GM18868 (cell line): ENCODE measurements at regions not wholly inside any gene's neighbourhood (a gene's known extent, or its start where the extent isn't known, plus 50 kb on each side); places are given as distances from the start of the nearest gene placed in this dataset.
"Not testable (repeated sequence)": the region's sequence is repeated elsewhere in the genome, so short reads cannot be mapped to it uniquely, and the experiment has no call there.

Experiments
- ATAC-seq: cut with Tn5 transposase; IDR thresholded peaks from one replicate; pipeline ENCODE4 v1.9.1; 2021; ENCODE audit warnings: mild to moderate bottlenecking, moderate library complexity; ENCODE audit not compliant: unreplicated experiment

- not testable (repeated sequence) for ATAC-seq
Observed at GRCh38 chr4:121616449-121616848, 80.3 kb downstream of the ANXA5 start.

- ATAC-seq = no peak
Observed at GRCh38 chr4:121614101-121614500, 82.7 kb downstream of the ANXA5 start.

DNA sequence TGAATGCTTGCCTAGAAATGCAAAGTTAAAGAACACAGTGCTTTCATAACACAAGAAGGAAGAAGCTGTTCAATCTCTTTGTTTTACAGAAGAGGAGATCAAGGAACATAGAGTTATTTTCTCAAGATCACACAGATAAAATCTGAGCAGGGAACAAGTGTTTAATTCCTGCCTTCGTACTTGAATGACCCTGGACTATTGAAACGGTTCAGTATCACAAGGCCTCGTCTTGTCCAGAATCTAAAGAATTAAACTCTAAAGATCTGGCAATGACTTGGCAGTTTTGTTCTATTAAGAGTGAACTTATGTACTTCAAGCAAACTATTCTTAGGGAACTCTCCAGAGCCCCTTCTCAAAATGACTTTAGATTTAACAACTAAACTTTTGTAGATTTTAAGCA, 97.7 kb downstream of the ANXA5 start:
- no peak for ATAC-seq

DNA sequence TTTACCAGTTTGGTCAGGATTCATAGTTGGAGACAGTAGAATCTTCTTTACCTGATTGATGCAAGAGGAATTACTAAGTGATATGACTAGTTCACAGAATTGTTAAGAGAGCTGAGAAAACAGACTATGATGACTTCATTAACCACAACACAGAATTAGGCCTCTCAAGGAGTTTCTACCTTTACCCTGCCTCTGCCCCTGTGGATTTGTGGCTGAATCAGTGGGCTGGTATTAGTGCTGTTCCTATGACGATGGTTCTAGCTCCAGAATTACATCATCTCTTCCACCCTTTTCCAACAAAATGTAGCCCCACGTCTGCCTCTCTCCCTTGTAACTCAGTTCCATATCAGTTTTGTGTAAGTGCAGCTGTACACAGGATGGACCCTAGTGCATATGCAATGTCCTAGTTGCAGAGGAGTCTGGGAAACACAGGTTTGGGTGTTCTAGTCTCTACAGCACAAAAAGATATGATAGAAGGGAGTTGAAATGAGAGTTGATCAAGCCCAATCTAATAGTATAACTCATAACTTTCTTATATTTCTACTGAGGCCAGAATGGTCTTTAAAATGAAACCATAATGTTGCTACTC, 99.3 kb downstream of the ANXA5 start:
- peak; percentile 96 for ATAC-seq

DNA sequence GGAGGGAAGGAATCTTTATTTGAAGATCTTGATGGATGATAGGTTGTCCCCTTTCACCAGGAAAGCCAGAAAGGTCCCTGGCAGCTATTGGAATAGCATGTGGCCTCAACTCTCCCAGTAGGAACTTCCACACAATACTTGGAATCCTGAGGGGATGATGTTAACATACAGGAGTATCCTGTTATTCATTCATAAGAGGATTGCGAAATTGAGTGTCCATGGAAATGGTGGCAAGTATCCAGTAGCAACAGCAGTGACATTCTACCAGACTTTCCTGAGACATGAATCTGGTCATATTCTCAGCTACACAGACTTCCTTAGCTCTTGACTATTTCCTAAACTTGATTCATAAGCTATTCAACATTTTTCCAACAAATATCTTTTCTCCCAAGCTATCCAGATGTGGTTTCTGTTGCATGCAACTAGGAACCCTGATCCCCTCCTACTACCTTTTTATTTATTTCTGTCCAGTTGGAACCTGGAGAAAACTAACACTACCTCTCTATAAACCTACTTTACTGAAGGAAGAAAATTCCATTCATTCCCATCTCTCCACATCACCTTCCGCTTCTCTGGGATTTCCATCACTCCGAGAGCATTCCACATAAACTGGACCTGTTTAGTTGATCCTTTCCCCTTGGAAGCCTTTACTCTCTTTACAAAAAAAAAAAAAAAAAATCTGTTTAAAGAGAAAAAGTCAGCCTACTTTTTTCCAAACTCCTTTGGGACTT, 101.8 kb downstream of the ANXA5 start:
- ATAC-seq = no peak

DNA sequence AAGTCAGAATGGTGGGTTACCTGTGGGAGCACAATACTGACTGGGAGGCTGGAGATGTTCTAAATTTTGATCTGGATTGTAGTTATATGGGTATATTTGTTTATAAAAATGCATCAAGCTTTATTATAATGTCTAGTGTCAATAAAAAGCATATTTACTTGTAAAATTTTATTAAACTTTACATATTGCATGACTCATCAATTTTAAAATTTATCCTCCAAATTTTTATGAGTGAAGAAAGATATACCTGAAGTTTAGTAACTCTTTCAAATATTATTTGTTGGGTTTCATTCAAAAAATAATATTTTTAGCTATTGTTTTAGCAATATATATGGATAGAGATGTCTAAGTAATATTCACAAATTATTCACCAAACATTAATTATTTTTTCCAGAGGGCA, 103.0 kb downstream of the ANXA5 start:
- no peak for ATAC-seq

- not testable (repeated sequence) for ATAC-seq
Observed at GRCh38 chr4:121592257-121592656, 104.5 kb downstream of the ANXA5 start.

DNA sequence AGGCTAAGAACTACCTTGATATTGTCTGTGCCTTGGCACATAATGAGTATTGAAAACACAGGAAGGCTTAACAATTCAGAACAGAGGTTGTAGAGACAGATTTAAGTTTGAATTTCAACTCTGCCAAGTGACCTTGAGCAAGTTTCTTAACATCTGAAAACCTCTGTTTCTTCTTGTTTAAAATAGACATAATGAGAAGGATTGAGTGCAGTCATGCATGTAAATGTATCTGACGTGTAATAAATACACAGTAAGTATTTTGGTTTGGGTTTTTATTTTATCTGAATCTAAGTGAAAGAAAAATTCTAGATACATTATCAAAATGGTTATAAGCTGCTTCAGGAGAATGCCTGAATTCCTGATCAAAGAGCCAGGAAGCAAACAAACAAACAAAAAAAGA, 111.9 kb downstream of the ANXA5 start:
- no peak for ATAC-seq

DNA sequence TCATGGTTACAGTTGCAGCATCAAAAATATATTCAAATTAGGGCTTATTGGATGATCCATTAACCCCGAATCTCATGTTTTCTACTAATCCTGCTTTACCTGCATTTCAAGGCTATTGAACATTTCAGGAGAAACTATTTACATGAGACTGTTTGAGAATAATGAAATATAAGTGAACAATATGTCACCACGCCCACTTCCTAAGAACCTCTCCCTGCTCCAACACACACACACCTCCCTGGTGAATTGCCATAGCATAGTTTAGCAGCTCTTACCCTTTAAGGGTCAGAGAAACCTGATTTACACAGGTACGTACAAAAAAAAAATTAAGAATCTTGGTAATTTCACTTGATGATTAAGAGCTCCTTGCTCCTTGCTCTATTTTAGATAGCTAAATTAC, 113.4 kb downstream of the ANXA5 start:
- no peak for ATAC-seq

DNA sequence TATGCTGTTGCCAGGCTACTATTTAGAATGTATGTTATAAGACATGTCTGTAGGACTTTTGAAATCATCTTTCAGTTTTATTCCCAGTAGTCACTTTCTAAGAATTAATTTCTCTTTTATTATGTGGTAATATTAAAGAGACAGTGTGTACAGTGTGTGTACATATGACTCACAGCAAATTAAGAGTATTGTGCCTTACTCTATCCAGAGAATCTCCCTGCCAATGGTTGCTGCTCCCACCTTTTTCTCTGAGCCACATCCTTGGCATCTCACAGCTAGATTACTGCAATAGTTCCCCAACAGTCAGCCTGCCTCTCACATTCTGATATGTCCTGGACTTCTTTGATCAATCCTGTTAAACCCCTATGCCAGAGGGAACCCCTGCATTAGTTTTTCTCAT, 114.5 kb downstream of the ANXA5 start:
- ATAC-seq = no peak

- not testable (repeated sequence) for ATAC-seq
Observed at GRCh38 chr4:121575392-121575791, 121.4 kb downstream of the ANXA5 start.

- ATAC-seq = no peak
Observed at GRCh38 chr4:121574618-121575017, 122.2 kb downstream of the ANXA5 start.

GRCh38 chr4:121567748-121568147, 129.0 kb downstream of the ANXA5 start:
- ATAC-seq = no peak

- no peak for ATAC-seq
Observed at GRCh38 chr4:121564840-121565375, 131.9 kb downstream of the ANXA5 start.

DNA sequence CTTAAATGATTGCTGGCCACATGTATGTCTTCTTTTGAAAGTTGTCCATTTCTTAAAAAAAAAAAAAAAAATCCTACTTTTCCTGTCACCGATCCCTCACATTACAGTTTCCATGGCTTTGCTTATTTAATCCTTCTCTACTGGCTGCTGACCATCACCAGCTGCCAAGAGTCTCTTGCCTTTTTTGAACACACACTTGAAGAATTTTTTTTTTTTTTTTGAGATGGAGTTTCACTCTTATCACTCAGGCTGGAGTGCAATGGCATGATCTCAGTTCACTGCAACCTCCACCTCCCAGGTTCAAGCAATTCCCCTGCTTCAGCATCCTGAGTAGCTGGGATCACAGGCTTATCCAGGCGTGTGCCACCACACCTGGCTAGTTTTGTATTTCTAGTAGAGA, 134.0 kb downstream of the ANXA5 start:
- no peak for ATAC-seq

DNA sequence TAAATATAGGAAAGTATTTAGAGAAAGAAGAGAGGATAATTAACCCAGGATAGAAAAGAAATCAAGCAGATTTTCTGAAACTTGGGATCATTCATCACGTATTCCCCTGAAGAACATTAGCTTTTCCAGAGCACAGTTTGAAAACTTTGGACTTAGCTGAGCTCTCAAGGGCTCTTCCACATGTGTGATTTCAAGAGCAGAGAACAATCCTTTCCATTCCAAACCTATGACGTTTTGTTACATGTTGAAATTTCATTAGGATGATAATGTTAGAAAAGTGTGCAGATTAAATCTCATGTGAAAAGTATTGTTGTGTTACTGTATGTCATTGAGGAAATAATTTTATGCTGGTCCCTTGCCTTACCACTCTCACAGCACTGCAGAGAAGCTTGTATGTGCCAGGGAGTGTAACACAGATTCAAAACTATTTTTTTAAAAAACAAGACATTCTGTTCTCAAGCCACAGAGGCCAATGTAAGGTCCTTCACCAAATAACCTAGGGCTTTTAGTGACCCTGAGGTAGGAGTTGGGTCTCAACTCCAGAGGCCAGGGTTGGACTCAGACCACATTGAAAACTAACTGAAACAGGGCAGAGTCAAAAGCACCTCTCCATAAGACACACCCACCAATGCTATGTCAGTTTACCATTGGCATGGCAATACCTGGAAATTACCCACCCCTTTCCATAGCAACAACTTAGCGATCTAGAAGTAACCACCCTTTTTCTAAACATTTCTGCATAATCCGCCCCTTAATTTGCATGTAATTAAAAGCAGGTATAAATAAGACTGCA, 141.3 kb downstream of the ANXA5 start:
- ATAC-seq = no peak

GRCh38 chr4:121554382-121554781, 142.4 kb downstream of the ANXA5 start:
- ATAC-seq = no peak

GRCh38 chr4:121551881-121552280, 144.9 kb downstream of the ANXA5 start:
- no peak for ATAC-seq

DNA sequence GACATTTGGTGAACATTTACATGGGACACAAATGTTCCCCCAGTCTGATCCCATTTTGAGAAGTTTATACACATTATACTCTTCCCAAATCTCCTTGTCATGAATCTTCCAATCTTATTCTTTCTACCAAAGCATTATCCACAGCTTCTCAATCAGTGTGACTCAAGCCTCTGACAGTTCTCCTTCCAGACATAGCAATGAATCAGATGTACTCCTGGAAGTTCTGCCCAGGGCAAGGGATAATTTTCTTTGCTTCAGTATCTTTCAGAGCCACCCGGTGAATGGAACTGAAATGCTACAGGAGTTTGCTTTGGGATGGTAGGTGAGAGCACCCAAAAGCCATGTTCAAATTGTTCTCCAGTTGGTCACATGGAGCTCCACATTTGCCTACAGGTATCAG, 145.5 kb downstream of the ANXA5 start:
- no peak for ATAC-seq

DNA sequence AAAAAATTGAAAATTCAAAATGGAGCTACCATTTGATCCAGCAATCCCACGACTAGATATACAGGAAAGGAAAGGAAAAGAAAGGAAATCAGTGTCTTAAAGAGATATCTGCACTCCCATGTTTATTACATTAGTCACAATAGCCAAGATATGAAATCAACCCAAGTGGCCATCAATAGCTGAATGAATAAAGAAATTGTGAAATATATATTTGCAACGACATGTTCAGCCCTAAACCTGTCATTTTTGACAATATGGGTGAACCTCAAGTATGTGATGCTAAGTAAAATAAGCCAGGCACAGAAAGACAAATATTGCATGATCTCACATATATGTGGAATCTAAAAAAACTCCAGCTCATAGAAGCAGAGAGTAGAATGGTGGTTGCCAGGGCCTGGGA, 155.1 kb downstream of the ANXA5 start:
- no peak for ATAC-seq

DNA sequence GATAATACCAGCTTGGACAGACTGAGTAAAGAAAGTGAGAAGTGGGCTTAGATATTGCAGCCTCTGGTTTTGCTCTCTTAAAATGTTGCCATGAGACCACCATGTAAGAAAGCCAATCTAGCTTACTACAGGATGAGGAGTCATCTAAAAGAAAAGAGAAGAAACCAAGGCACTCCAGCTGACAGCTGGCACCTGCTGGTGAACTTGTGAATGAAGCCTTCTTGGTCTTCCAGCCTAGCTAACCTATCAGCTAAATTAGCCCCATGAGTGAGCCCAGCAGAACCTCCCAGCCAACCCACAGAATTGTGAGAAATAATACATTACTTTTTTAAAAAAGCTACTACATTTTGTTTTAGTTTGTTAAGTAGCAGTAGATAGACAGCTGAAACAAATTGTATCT, 154.5 kb upstream of the QRFPR start:
- no peak for ATAC-seq

DNA sequence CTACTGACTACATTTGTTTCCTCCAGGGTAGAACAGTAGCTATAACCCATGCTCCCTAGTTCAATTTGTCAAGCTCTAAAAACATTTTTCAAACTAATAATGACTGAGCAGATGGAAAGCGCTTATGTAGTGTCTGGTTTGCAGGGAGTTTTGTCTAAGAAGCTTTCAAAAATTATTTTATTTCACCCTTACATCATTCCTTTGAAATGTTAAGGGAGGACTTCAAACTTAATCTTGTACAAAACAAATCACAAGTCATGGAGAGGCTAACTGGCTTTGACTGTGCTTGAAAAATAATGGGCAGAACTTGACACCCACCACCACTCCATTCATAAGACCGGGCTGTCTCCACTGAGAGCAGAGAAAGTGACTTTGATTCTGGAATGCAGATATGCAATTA, 153.4 kb upstream of the QRFPR start:
- no peak for ATAC-seq
